ENCODE measurements at regions not wholly inside any gene's neighbourhood (a gene's known extent, or its start where the extent isn't known, plus 50 kb on each side); places are given as distances from the start of the nearest gene placed in this dataset.

DNA sequence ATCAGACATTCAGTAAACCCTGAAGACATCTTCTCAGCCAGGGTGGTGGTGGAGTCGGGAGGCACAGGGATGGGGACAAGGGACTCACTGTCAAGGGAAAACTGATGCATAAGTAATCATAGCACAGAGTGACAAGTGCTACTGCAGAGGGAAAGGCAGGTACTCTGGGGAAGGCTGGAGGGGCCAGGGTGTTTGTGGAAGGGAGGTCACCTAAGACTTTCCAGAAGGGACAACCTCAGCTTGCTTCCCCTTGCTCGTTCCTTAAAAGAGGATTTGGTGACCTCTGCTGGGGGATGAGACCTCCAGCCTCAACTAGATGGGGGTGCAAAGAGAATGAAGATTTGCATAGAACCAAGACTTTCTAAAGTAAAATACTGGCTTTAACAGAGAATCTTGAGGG, 99.5 kb downstream of the SLC4A3 start:
- H3K4me3 ChIP-seq (ENCODE audit: low read depth, low read length): no peak overlapping the region
- no peak for DNase-seq (ENCODE audit: low read depth)
- TF ChIP-seq CTCF (conservative IDR thresholded peaks at IDR 0.05; ENCODE audit: low read depth, low read length): no peak

DNA sequence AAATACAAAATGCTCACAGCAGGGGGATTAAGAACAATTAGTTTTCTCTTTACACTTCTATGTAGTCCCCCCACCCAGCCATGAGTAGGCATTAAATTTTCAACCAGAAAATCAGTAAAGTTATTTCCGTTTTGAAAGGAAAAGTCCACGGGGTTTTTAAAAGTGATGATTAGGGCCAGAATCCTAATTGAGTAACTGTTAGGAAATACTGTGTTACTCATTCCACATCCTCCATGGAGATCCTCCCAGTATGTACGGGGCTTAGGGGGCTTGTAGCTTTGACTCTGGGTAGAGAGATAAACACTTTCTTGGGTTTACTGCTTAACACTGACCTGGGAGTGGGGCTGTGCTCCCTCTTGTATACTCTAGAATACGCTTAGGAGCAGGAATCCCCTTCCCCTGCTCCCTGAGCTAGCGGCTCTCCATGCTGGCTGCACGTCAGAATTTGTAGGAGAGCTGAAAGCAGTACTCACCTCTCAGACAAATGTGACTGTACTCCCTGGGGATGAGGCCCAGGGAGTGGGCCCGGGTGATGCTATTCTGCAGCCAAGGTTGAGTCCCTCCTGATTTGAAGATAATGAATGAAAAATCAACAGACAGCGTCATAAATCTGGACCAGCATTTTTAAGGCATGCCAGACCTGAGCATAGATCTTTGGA, 100.5 kb downstream of the SLC4A3 start:
- TF ChIP-seq CTCF (conservative IDR thresholded peaks at IDR 0.05; ENCODE audit: low read depth, low read length): no peak
- H3K4me3 ChIP-seq (ENCODE audit: low read depth, low read length): no peak overlapping the region
- DNase-seq (ENCODE audit: low read depth): no peak

- no peak for DNase-seq (ENCODE audit: low read depth)
- no peak overlapping the region for H3K4me3 ChIP-seq (ENCODE audit: low read depth, low read length)
- no peak for TF ChIP-seq CTCF (conservative IDR thresholded peaks at IDR 0.05; ENCODE audit: low read depth, low read length)
Measured at GRCh38 chr2:219728991-219729487, 101.6 kb downstream of the SLC4A3 start.

- H3K4me3 ChIP-seq (ENCODE audit: low read depth, low read length): no peak overlapping the region
- no peak for DNase-seq (ENCODE audit: low read depth)
- TF ChIP-seq CTCF (conservative IDR thresholded peaks at IDR 0.05; ENCODE audit: low read depth, low read length): no peak
Measured at GRCh38 chr2:219731173-219731572, 103.7 kb downstream of the SLC4A3 start.

- DNase-seq (ENCODE audit: low read depth): no peak
- TF ChIP-seq CTCF (conservative IDR thresholded peaks at IDR 0.05; ENCODE audit: low read depth, low read length): no peak
- H3K4me3 ChIP-seq (ENCODE audit: low read depth, low read length): no peak overlapping the region
Measured at GRCh38 chr2:219733106-219733505, 105.7 kb downstream of the SLC4A3 start.

DNA sequence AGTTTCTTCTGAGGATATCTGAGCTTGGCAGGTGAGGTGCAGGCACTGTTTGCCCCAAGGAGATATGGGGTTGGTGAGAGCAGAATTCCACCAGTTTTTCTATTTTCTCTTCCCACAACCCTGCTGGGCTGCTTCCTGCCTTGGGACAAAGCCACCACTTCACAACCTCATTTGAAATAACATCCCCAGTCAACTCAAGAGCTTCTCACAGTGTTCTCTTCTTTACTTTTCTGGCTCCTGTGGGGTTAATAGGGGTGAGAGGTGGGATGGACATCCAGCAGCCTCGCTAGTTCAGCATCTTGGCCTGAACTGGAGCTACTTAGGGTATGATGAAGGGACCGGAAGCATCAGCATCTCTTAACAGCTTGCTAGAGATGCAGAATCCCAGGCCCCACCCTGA, 106.3 kb downstream of the SLC4A3 start:
- no peak for DNase-seq (ENCODE audit: low read depth)
- no peak for TF ChIP-seq CTCF (conservative IDR thresholded peaks at IDR 0.05; ENCODE audit: low read depth, low read length)
- H3K4me3 ChIP-seq (ENCODE audit: low read depth, low read length): no peak overlapping the region

DNA sequence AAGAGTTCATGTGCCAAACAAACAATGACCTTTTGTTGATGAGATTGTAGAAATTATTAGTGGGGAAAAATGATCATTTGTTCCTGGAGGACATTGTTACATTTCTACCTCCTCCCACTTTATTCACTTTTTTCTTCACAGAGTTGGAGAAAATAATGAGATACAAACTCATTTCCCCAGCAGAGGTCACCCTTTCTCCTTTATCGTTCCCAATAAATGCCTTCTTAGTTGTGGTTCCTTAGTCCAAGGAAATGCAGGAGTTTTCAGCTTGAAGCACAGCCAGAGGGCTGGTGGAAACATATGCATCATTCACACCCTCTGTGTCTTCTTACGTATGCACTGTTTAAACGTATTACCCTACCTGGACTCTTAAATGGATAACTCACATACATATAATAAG, 108.8 kb downstream of the SLC4A3 start:
- no peak overlapping the region for H3K4me3 ChIP-seq (ENCODE audit: low read depth, low read length)
- DNase-seq (ENCODE audit: low read depth): peak; percentile 85
- peak; percentile 64 for TF ChIP-seq CTCF (conservative IDR thresholded peaks at IDR 0.05; ENCODE audit: low read depth, low read length)

Measured in choroid plexus epithelial cell (primary cell).